Mesendoderm (in vitro differentiated cells): ENCODE measurements at regions not wholly inside any gene's neighbourhood (a gene's known extent, or its start where the extent isn't known, plus 50 kb on each side); places are given as distances from the start of the nearest gene placed in this dataset.

Experiments used
- DNase-seq: peaks from one replicate; pipeline ENCODE4 v3.0.0; 2013
- H2AK5ac ChIP-seq: 2 replicates; pipeline ENCODE4 v1.6.1; 2013; ENCODE audit warnings: low read length, inconsistent platforms
- H2BK120ac ChIP-seq: 2 replicates; pipeline ENCODE4 v1.6.1; 2013; ENCODE audit warnings: low read depth, mild to moderate bottlenecking, low read length, moderate library complexity, mixed read lengths
- H2BK15ac ChIP-seq: replicated peaks from 2 replicates; pipeline ENCODE4 v1.6.1; 2013; ENCODE audit warnings: low read depth, mild to moderate bottlenecking, moderate library complexity
- H2BK5ac ChIP-seq: 2 replicates; pipeline ENCODE4 v1.6.1; 2013; ENCODE audit warnings: low read length, inconsistent platforms
- H3K18ac ChIP-seq: 2 replicates; pipeline ENCODE4 v1.6.1; 2013; ENCODE audit warnings: mild to moderate bottlenecking, low read length, mixed read lengths
- H3K23ac ChIP-seq: one replicate; pipeline ENCODE4 v1.6.1; 2013; ENCODE audit warnings: low read length
- H3K27ac ChIP-seq: 2 replicates; pipeline ENCODE4 v1.5.1; 2013; ENCODE audit warnings: low read depth, mild to moderate bottlenecking, inconsistent platforms, low read length, moderate library complexity
- H3K27me3 ChIP-seq: 2 replicates; pipeline ENCODE4 v1.6.1; 2013; ENCODE audit warnings: low read length, control low read depth, mild to moderate bottlenecking, inconsistent platforms; ENCODE audit not compliant: insufficient read depth, poor library complexity
- H3K36me3 ChIP-seq: 2 replicates; pipeline ENCODE4 v1.6.1; 2013; ENCODE audit warnings: low read length, inconsistent platforms; ENCODE audit not compliant: control insufficient read depth, insufficient read depth
- H3K4ac ChIP-seq: one replicate; pipeline ENCODE4 v1.6.1; 2013; ENCODE audit warnings: low read depth, mild to moderate bottlenecking, low read length, moderate library complexity
- H3K4me1 ChIP-seq: 2 replicates; pipeline ENCODE4 v1.6.1; 2013; ENCODE audit warnings: low read depth, low read length, inconsistent platforms; ENCODE audit not compliant: control insufficient read depth
- H3K4me2 ChIP-seq: 2 replicates; pipeline ENCODE4 v1.6.1; 2013; ENCODE audit warnings: low read length
- H3K4me3 ChIP-seq: 2 replicates; pipeline ENCODE4 v1.5.1; 2013; ENCODE audit warnings: mild to moderate bottlenecking, low read length
- H3K56ac ChIP-seq: one replicate; pipeline ENCODE4 v1.6.1; 2013; ENCODE audit warnings: low read length
- H3K79me1 ChIP-seq: 2 replicates; pipeline ENCODE4 v1.6.1; 2013; ENCODE audit warnings: low read length, inconsistent platforms
- H3K79me2 ChIP-seq: 2 replicates; pipeline ENCODE4 v1.6.1; 2013; ENCODE audit warnings: mild to moderate bottlenecking, low read length; ENCODE audit not compliant: control insufficient read depth, insufficient read depth
- H3K9ac ChIP-seq: 2 replicates; pipeline ENCODE4 v1.6.1; 2013; ENCODE audit warnings: low read length, inconsistent platforms
- H4K5ac ChIP-seq: one replicate; pipeline ENCODE4 v1.6.1; 2013; ENCODE audit warnings: low read length
- H4K8ac ChIP-seq: one replicate; pipeline ENCODE4 v1.6.1; 2013; ENCODE audit warnings: low read depth, mild to moderate bottlenecking, control low read depth, low read length, moderate library complexity
- WGBS: extraction: QIAGEN DNeasy Blood & Tissue Kit; methylation state at CpG from one replicate; pipeline ENCODE4 v1.1.7; 2013; ENCODE audit warnings: low lambda C conversion rate, missing lambda C conversion rate; ENCODE audit not compliant: insufficient coverage; ENCODE audit errors: extremely low coverage; 5-methylcytosine and 5-hydroxymethylcytosine counted together

GRCh38 chr11:86153439-86153838 lies 84.6 kb upstream of the PICALM start:
- Histone ChIP-seq H3K4ac (no peak overlapping the region), H3K56ac (no peak overlapping the region), H3K27ac (no peak overlapping the region), H2BK15ac (no peak overlapping the region), H4K8ac (no peak overlapping the region), H3K4me1 (peaks cover 8% of the 10 kb centered on the region), H2BK120ac (no peak overlapping the region), H3K27me3 (no peaks in the 10 kb centered on the region), H4K5ac (no peak overlapping the region), H3K79me2 (no peaks in the 10 kb centered on the region), H3K4me2 (no peak overlapping the region), H3K18ac (no peak overlapping the region), H3K23ac (no peak overlapping the region), H3K36me3 (no peaks in the 10 kb centered on the region), H2AK5ac (no peak overlapping the region), H2BK5ac (no peak overlapping the region), H3K4me3 (no peak overlapping the region), H3K79me1 (no peaks in the 10 kb centered on the region), H3K9ac (no peak overlapping the region)
- DNase-seq, result no peak
- no CpG with 5 or more reads among the region's 1 CpG for WGBS

- Histone ChIP-seq H3K4me2 (no peak overlapping the region), H3K4me1 (peaks cover 11% of the 10 kb centered on the region), H3K4ac (no peak overlapping the region), H3K27me3 (no peaks in the 10 kb centered on the region), H3K18ac (no peak overlapping the region), H2BK5ac (no peak overlapping the region), H3K4me3 (no peak overlapping the region), H2BK15ac (no peak overlapping the region), H3K27ac (no peak overlapping the region), H4K8ac (no peak overlapping the region), H3K23ac (no peak overlapping the region), H2BK120ac (no peak overlapping the region), H3K9ac (no peak overlapping the region), H3K36me3 (no peaks in the 10 kb centered on the region), H3K79me2 (no peaks in the 10 kb centered on the region), H3K56ac (no peak overlapping the region), H2AK5ac (no peak overlapping the region), H4K5ac (no peak overlapping the region), H3K79me1 (no peaks in the 10 kb centered on the region)
- no peak for DNase-seq
- no CpG with 5 or more reads among the region's 2 CpGs for WGBS
These were observed 84.0 kb upstream of the PICALM start for GRCh38 chr11:86152901-86153300.

GRCh38 chr11:86152006-86152862 lies 83.3 kb upstream of the PICALM start:
- H2AK5ac ChIP-seq, result no peak overlapping the region
- H3K4me1 ChIP-seq, result peaks cover 11% of the 10 kb centered on the region
- no peak overlapping the region for H2BK15ac ChIP-seq
- H3K18ac ChIP-seq, result no peak overlapping the region
- no peak overlapping the region for H2BK5ac ChIP-seq
- no CpG with 5 or more reads among the region's 2 CpGs for WGBS
- no peak overlapping the region for H3K27ac ChIP-seq
- H3K79me1 ChIP-seq, result no peaks in the 10 kb centered on the region
- H4K5ac ChIP-seq, result no peak overlapping the region
- H3K9ac ChIP-seq, result no peak overlapping the region
- no peak overlapping the region for H2BK120ac ChIP-seq
- H3K56ac ChIP-seq, result no peak overlapping the region
- no peaks in the 10 kb centered on the region for H3K27me3 ChIP-seq
- no peak overlapping the region for H3K23ac ChIP-seq
- no peaks in the 10 kb centered on the region for H3K36me3 ChIP-seq
- H3K4ac ChIP-seq, result no peak overlapping the region
- DNase-seq, result no peak
- H3K79me2 ChIP-seq, result no peaks in the 10 kb centered on the region
- no peak overlapping the region for H4K8ac ChIP-seq
- H3K4me3 ChIP-seq, result no peak overlapping the region
- H3K4me2 ChIP-seq, result no peak overlapping the region

- Histone ChIP-seq H3K27me3 (no peaks in the 10 kb centered on the region), H3K79me2 (no peaks in the 10 kb centered on the region), H2BK15ac (no peak overlapping the region), H3K27ac (no peak overlapping the region), H3K56ac (no peak overlapping the region), H3K36me3 (no peaks in the 10 kb centered on the region), H4K8ac (no peak overlapping the region), H3K4me3 (no peak overlapping the region), H3K9ac (no peak overlapping the region), H3K79me1 (no peaks in the 10 kb centered on the region), H3K4me1 (peaks cover 13% of the 10 kb centered on the region), H2AK5ac (no peak overlapping the region), H2BK120ac (no peak overlapping the region), H3K4me2 (no peak overlapping the region), H3K18ac (peak overlapping the region; percentile 56), H4K5ac (no peak overlapping the region), H3K4ac (no peak overlapping the region), H3K23ac (no peak overlapping the region), H2BK5ac (no peak overlapping the region)
- DNase-seq, result peak; percentile 86
- no CpG with 5 or more reads among the region's 3 CpGs for WGBS
These were observed 82.5 kb upstream of the PICALM start for GRCh38 chr11:86151174-86152005.

GRCh38 chr11:86150847-86151173 lies 81.9 kb upstream of the PICALM start:
- H2AK5ac ChIP-seq, result no peak overlapping the region
- WGBS, result no CpG with 5 or more reads among the region's 2 CpGs
- no peaks in the 10 kb centered on the region for H3K79me2 ChIP-seq
- no peak overlapping the region for H2BK15ac ChIP-seq
- H3K23ac ChIP-seq, result no peak overlapping the region
- no peak overlapping the region for H3K27ac ChIP-seq
- H3K9ac ChIP-seq, result no peak overlapping the region
- no peaks in the 10 kb centered on the region for H3K79me1 ChIP-seq
- no peak for DNase-seq
- no peak overlapping the region for H2BK120ac ChIP-seq
- no peak overlapping the region for H2BK5ac ChIP-seq
- no peak overlapping the region for H3K4ac ChIP-seq
- peak overlapping the region; percentile 19 for H3K56ac ChIP-seq
- H3K27me3 ChIP-seq, result no peaks in the 10 kb centered on the region
- no peak overlapping the region for H4K5ac ChIP-seq
- H3K4me1 ChIP-seq, result peaks cover 13% of the 10 kb centered on the region
- no peak overlapping the region for H4K8ac ChIP-seq
- no peak overlapping the region for H3K4me2 ChIP-seq
- H3K36me3 ChIP-seq, result no peaks in the 10 kb centered on the region
- H3K18ac ChIP-seq, result peak overlapping the region; percentile 56
- H3K4me3 ChIP-seq, result no peak overlapping the region
